Muscle of arm (tissue), 1 donor: ENCODE measurements at regions not wholly inside any gene's neighbourhood (a gene's known extent, or its start where the extent isn't known, plus 50 kb on each side); places are given as distances from the start of the nearest gene placed in this dataset.

Experiments used
- DNase-seq: peaks from one replicate; pipeline ENCODE4 v3.0.0-alpha.2; 2013

DNA sequence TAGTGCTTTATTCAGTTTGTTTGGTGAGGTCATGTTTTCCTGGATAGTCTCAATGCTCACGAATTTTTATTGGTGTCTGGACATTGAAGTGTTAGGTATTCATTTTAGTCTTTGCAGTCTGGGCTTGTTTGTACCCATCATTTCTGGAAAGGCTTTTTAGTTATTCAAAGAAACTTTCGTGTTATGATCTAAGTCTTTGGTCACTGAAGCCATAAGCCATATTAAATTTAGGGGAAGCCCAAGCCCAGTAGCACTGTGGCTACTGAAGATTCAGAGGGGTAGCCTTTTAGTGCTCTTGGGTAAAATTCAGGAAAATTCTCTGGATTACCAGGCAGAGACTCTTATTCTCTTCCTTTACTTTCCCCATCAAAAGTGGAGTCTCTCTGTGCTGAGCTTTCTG lies 56.2 kb upstream of the PEX5L start:
- no peak for DNase-seq

DNA sequence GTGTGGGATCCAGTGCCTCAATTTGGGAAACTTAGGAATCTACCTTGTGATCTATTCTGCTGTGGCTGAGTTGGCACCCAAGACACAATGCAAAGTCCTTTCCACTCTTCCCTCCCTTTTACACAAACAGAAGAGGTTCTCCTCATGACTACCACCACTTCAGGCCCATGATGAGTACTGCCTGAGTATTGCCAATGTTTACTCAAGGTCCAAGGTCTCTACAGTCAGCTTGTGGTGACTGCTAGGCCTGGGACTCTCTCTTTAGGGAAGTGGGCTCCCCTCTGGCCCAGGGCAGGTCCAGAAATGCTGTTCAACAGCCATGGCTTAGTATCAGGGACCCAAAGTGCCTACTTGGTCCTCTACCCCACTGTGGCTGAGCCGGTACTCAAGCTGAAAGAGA lies 56.8 kb upstream of the PEX5L start:
- DNase-seq: no peak

DNA sequence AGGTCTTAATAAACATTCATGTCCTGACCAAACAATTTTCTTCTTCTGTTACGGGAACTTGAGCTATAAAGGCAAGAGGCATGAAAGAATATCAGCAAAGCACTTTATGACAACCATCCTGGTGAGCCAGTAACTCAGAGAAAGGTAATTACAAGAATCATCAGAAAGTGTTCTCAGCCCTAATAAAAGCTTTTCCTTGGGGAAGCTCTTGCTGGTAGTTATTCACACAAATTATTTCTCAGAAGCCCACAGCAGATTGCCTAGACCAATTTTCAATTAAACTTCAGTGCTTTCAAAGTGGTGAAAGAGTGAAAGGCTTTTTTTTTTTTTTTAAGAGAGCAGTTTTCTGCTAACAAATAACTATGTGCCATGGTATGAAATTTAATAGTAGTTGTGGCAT lies 60.9 kb upstream of the PEX5L start:
- no peak for DNase-seq

DNA sequence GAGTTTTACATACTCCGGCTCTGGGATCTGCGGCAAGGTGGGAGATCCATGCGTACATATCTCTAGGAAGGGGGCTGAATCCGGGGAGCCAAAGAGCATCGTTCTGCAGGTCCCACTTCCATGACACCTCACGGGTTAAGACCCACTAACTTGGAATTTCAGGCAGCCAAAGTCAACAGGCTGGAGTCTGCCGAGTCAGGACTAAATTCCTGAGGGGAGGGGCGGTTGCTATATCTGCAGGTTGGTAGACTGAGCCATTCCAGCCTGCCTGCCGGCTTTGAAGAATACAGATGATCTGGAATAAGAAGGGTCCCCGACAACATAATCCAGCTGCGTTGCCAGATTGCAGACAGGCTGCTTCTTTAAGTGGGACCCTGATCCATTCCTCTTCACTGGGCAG lies 65.4 kb upstream of the PEX5L start:
- DNase-seq: no peak

DNA sequence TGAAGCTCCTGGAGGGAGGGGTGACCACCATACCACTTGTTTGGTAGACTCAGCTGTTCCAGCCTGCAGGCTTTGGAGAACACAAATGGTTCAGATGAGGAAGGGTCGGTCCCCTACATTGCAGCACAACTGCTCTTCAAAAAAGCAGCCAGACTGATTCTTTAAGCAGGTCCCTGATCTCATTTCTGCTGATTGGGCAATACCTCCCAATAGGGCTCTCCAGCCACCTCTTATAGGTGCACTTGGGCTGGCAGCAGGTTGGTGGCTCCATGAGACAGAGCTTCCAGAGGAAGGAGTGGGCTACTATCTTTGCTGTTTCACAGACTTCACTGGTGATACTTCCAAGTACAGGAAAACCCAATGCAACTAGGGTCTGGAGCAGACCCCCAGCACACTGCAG lies 65.9 kb upstream of the PEX5L start:
- no peak for DNase-seq

DNA sequence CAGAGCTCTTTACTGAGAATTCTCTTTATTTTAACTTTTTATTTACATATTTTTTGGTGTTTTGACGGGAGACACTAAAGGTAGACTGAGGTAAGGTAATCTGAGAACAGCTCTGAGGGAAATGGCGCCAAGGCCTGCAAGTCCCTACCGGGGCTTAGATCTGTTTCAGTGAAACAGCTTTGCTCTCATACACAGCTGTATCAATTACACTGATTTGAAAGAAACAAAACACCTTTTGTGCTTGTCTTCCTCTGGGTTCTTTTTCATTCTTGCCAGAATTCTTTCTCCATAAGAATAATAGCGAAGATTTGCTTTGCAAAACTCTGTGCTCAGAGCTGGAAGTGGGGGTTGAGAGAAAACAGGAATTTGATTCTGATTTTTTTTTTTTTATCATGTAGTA lies 79.5 kb upstream of the PEX5L start:
- no peak for DNase-seq

DNA sequence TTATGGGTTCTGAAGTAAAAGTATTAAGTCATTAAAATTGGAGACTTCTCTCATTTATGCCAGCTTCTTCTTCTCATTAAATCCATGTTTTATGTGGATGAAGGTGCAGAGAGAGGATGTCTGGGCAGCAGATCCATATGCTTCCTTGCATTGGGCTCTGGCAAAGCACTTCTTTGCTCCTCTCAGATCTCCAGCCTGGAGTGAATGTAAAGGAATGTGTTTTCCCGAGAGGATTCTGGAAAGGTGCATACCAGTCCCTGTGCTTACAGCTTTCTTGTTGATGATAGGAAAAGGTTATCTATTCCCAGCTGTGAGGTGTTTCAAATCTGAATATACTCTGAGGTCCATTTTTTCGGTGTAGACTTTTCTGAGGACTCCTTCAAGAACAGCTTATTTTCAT lies 79.9 kb upstream of the PEX5L start:
- DNase-seq: no peak

DNA sequence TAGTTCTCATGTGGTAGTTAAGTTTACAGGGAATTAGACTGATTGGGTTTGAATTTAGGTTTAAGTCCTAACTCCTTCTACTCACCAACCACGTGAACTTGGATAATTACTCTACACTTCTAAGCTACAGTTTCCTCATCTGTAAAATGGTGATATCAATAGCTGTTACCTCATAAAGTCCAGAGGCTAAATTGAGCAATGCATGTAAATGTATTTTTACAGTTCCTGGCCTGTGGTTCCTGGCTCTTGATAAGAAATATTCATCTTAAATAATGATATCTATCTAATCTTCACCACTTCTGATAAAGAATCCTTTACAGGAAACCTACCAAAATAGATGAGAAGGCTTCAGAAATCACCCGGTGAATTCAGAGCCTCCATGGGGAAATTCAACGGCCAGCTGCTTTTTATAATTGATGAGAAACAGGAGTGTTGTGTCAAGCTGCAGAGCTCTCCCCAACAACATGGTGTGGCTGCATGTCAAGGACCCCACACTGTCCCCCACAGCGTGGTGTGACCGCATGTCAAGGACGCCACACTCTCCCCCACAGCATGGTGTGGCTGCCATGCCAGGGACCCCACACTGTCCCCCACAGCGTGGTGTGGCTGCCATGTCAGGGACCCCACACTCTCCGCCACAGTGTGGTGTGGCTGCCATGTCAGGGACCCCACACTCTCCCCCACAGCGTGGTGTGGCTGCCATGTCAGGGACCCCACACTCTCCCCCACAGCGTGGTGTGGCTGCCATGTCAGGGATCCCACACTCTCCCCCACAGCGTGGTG lies 80.8 kb upstream of the PEX5L start:
- no peak for DNase-seq

GRCh38 chr3:180119567-180119966 lies 82.8 kb upstream of the PEX5L start:
- DNase-seq: no peak

GRCh38 chr3:180123928-180124327 lies 87.2 kb upstream of the PEX5L start:
- DNase-seq: no peak

GRCh38 chr3:180131169-180131568 lies 94.4 kb upstream of the PEX5L start:
- no peak for DNase-seq

- no peak for DNase-seq
Observed at GRCh38 chr3:180135101-180135500, 98.4 kb upstream of the PEX5L start.

DNA sequence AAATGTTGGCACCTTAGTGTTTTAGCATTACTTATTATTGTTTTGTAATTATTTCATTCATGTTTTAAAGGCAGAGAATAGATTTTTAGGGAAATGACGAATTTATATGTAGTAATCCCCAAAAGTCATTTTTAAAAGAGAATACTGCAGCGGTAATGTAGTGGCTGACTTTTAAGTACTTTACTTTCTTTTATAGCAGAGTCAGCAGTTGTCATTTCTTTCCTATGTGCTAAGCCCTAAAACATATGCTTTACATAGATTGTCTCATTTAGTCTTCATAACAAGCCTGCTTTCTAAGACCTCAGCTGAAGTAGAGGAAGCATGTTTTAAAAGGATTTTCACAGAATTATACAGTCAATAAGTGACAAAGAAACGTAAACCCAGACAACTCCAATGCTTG lies 102.1 kb upstream of the PEX5L start:
- no peak for DNase-seq

DNA sequence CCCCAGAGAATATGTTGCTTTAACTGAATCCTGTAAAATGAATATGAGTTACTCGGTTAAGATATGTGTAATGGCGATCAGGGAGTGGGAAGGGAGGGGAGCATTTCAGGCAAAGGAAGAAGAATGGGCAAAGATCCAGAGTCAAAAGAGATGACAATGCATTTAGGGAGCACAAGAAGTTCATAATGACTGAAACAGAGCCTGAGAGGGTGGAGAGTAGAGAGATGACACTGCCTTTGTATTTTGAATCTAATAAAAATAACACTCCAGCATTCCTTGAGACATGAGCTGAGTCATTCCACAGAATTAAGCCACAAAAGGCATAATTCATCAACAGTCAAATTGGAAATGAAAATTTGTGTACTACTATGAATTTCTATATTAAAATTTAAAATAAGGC lies 105.3 kb upstream of the PEX5L start:
- no peak for DNase-seq

- no peak for DNase-seq
Observed at GRCh38 chr3:180142472-180142871, 105.7 kb upstream of the PEX5L start.

DNA sequence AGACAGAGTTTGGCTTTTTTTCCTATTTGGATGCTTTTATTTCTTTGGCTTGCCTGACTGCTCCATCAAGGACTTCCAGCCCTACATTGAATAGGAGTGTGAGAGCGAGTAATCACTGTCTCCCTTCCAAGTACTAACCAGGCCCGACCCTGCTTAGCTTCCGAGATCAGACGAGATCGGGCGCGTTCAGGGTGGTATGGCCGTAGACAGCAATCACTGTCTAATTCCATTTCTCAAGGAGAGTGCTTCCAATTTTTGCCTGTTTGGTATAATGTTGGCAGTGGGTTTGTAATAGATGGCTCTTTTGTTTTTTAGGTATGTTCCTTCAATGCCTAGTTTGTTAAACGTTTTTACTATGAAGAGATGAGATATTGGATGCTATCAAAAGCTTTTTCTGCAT lies 125.0 kb upstream of the PEX5L start:
- DNase-seq: no peak

DNA sequence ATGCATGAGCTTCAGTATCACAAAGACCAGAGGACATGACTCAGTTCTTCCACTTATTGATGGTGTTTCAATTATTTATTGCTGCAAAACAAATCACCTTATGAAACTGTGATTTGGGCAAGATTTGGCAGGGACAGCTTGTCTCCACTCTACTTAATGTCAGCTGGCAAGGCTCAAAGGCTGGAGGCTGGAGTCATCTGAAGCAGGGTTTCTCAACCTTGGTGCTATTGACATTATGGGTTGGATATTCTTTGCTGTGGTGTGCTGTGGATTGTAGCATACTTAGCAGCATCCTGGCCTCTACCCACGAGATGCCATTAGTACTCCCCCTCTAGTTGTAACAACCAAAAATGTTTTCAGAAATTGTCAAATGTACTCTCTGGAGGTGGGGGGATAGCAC lies 138.8 kb upstream of the PEX5L start:
- DNase-seq: no peak

GRCh38 chr3:180176059-180176458 lies 139.3 kb upstream of the PEX5L start:
- no peak for DNase-seq

DNA sequence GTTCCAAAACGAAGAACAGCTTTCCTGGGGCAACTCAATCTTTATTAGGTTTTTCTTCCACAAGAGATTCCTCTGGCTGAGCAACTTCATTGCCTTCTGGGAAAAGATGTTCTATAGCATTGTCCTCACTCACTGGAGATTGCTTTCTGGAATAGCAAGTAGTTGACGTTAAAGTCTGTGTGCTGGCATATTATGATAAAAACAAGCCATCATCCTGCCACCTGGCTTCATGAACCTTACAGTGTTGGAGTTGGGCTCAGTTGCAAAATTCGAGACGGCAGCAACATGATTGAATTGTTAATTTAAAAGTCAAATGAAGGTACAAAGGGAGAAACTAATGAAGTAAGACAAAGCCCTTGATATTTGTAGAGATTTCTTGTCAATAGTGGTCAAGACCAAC lies 140.5 kb upstream of the PEX5L start:
- no peak for DNase-seq

GRCh38 chr3:180179562-180179961 lies 142.8 kb upstream of the PEX5L start:
- DNase-seq: no peak

GRCh38 chr3:180180795-180181194 lies 144.1 kb upstream of the PEX5L start:
- no peak for DNase-seq

DNA sequence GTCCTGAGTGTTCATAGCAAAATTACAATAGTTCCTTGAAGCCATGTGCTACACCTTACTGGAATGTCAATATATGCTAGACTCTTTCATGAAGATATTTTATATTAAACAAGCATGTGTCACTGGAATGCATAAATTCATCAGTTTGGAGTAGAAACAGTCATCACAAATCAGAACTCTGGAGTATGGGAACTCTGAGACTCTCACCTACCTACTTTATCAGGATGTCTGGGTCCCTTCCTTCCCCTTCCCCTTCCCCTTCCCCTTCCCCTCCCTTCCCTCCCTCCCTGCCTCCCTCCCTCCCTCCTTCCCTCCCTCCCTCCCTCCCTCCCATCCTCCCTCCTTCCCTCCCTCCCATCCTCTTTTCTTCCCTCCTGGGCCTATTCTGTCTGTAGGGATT lies 144.7 kb upstream of the PEX5L start:
- DNase-seq: no peak

- no peak for DNase-seq
Observed at GRCh38 chr3:180183346-180183745, 146.6 kb upstream of the PEX5L start.

- DNase-seq: no peak
Observed at GRCh38 chr3:180184816-180185215, 148.1 kb upstream of the PEX5L start.

DNA sequence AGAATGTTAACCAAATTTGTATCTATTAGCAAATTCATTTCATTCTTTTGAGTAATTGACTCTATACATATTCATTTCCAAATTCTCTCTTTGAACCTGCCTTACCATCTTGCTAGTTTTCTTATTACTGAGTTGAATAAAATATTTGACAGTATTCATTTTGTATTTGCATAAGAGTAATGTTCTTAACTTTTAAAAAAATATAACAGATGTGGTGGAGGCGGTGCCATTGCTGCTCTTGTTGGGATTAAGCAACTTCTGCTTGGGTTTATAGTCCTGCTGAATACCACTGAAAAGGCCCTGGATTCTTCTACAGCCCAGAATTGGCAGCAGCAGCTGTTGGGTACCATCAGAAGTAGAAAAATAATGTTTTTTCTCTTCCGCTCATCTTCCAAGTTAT lies 148.9 kb upstream of the PEX5L start:
- DNase-seq: no peak
